ENCODE measurements at regions not wholly inside any gene's neighbourhood (a gene's known extent, or its start where the extent isn't known, plus 50 kb on each side); places are given as distances from the start of the nearest gene placed in this dataset.
"Not testable (repeated sequence)": the region's sequence is repeated elsewhere in the genome, so short reads cannot be mapped to it uniquely, and the experiment has no call there.

DNA sequence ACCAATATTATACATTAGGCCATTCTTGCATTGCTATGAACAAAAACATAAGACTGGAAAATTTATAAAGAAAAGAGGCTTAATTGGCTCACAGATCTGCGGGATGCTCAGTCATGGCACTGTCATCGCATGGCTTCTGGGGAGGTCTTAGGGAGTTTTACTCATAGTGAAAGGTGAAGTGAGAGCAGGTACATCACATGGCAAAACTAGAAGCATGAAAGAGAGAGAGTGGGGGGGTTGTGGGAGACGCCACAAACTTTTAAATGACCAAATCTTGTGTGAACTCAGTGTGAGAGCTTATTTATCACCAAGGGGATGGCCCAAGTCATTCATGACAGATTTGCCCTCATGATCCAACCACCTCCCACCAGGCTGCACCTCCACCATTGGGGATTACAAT lies 398.3 kb upstream of the EDIL3 start:
- DNase-seq = no peak

DNA sequence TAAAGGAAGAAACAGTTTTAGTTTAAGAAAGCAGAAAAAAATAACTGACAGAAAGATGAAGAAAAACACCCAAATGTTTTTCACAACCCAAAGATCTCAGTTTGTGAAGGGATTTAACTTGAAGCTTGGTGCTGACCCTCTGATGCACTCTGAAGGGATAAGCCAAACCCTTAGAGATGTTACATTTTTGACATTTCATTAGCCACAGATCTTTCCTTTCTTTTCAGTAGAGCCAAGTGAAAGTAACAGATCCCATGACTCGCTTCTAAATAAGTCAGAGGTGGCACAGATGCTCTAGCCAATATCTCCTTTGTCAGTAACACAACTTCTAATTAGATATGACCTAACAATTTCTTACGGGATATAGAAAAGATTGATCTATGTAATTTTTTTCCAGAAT lies 394.5 kb upstream of the EDIL3 start:
- no peak for DNase-seq

GRCh38 chr5:84764227-84764626 lies 379.5 kb upstream of the EDIL3 start:
- no peak for DNase-seq

DNA sequence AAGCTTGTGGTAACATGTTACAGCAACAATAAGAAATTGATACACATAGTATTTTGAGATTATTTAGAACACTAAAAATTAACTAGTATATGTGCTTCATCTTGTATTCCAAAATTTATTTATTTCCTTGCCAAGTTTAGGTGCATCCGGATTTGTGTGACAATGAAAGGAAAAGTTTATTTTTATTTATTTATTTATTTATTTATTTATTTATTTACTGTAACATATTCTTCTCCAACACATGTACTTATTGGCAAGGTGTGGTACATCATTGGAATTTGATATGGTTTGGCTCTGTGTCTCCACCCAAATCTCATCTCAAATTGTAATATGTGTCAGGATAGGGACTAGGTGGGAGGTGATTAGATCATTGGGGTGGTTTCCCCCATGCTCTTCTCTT lies 373.3 kb upstream of the EDIL3 start:
- no peak for DNase-seq

DNA sequence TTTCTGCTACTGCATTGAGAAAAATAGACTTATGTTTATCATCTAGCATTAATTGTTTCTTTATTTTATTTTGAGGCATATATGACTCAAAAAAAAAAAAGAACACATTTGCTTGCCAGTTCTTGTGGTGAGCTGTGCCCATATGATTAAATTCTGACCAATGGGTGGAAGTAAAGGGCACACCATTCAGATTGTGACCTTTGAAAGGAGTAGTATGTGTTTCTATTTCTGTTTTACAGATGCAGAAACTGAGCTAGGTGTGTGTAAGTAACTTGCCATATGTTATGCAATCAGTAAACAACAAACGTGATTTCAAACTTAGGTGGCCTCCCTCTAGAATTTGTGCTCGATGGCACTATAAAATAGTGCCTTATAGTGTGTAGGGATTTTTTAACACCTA lies 368.1 kb upstream of the EDIL3 start:
- DNase-seq = no peak

DNA sequence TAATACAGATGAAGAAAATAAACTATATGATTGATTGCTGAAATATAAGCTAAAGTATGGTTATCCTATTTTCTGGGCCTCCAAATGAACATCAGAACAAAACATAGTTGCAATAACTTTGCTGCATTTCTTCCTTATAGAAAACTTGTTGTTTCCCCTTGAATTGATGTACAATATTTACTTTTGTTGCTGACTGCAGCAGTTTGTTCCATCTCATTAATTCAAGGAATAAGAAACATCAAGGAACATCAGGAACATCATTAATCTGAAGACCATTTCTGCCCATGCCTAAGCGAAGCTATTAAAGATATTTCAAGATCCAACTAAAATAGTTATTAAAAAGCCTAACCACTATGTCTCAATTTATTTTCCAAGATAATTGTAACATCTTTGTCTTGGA lies 363.6 kb upstream of the EDIL3 start:
- no peak for DNase-seq

GRCh38 chr5:84746280-84746679 lies 361.6 kb upstream of the EDIL3 start:
- not testable (repeated sequence) for DNase-seq

DNA sequence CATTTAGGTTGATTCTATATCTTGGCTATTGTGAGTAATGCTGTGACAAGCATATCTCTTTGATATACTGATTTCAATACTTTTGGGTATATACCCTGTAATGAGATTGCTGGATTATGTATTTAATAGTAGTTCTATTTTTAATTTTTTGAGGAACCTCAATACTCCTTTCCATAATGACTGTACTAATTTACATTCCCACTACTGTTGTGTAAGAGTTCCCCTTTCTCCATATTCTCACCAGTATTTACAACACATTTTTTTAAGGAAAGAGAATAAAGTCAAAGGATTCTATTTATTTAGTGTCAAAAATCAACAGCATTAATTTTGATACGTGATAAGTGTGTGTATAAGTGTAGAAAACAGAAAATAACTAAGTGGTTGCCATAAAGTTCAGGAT lies 356.4 kb upstream of the EDIL3 start:
- peak; percentile 48 for DNase-seq

GRCh38 chr5:84729326-84729725 lies 344.6 kb upstream of the EDIL3 start:
- DNase-seq = no peak

GRCh38 chr5:84727708-84728107 lies 343.0 kb upstream of the EDIL3 start:
- no peak for DNase-seq

GRCh38 chr5:84725946-84726570 lies 341.4 kb upstream of the EDIL3 start:
- no peak for DNase-seq

DNA sequence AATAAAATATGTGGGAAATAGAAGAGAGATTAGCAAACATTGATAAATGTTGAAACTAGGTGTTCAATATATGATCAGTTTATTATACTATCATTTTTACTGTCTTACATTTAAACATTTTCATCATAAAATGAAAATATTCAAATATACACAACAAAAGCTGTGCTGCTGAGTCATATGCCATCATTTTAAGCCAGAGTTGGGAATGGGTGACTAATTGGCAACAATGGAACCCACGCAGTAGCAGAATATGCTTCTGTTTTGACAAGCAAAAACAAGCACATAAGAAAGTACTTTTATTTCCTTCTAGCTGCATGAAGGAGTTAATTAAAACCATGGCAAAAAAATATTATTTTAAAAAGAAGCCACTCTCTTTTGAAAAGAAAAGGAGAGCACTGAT lies 340.0 kb upstream of the EDIL3 start:
- peak; percentile 11 for DNase-seq

DNA sequence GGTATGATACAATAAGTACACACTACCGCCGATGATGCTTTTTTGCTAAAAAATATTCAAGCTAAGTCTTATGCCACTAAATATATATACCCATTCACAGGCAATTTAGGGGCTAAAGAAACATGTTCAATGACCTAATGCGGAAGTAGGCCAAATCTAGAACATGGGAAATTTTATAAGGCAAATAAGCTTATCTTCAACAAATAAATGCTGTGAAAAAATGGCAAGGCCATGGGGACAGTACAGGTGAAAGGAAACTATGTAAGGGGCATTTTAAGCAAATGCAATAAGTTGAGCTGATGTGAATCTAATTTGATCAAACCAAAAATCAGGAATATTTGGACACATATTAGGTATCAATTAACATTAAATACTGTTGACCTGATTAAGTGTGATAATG lies 339.5 kb upstream of the EDIL3 start:
- DNase-seq = no peak

DNA sequence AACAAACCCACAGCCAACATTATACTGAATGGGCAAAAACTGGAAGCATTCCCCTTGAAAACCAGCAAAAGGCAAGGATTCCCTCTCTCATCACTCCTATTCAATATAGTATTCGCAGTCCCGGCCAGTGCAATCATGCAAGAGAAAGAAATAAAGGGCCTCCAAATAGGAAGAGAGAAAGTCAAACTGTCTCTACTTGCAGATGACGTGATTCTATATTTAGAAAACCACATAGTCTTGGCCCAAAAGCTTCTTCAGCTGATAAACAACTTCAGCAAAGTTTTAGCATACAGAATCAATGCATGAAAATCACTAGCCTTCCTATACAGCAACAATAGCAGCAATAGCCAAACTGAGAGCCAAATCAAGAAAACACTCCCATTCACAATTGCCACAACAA lies 333.7 kb upstream of the EDIL3 start:
- DNase-seq = no peak

GRCh38 chr5:84715686-84716085 lies 331.0 kb upstream of the EDIL3 start:
- no peak for DNase-seq

DNA sequence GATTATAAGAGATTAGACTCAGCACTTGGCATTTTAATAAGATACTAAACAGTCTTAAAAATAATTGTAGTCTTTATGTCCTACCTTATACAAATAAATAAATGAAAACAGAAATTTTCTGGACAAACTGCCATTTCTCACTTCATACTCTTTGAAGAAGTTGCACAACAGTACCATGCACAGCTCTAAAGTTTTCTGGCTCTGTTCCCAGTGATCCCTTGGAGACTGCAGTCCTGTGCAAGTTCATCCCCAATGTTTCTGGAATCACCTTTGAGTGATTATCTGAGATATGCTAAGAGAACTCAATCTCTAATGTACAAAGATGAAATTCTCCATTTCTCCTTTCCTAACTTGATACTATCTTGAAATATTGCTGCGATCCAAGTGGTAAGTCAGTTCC lies 330.4 kb upstream of the EDIL3 start:
- no peak for DNase-seq

- DNase-seq = no peak
These were observed 324.4 kb upstream of the EDIL3 start for GRCh38 chr5:84709075-84709474.

GRCh38 chr5:84706678-84707641 lies 322.3 kb upstream of the EDIL3 start:
- no peak for DNase-seq

DNA sequence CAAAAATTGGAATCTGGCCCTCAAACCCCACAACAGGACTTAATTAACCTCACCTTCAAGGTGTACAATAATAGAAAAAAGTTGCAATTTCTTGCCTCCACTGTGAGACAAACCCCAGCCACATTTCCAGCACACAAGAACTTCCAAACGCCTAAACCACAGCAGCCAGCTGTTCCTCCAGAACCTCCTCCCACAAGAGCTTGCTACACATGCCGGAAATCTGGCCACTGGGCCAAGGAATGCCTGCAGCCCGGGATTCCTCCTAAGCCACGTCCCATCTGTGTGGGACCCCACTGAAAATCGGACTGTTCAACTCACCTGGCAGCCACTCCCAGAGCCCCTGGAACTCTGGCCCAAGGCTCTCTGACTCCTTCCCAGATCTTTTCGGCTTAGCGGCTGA lies 315.9 kb upstream of the EDIL3 start:
- DNase-seq = not testable (repeated sequence)

- no peak for DNase-seq
These were observed 312.0 kb upstream of the EDIL3 start for GRCh38 chr5:84696651-84697050.

GRCh38 chr5:84695330-84695729 lies 310.6 kb upstream of the EDIL3 start:
- no peak for DNase-seq

GRCh38 chr5:84693256-84693655 lies 308.6 kb upstream of the EDIL3 start:
- no peak for DNase-seq

- no peak for DNase-seq
These were observed 303.9 kb upstream of the EDIL3 start for GRCh38 chr5:84688566-84688965.

GRCh38 chr5:84685121-84685894 lies 300.6 kb upstream of the EDIL3 start:
- no peak for DNase-seq
